Transverse colon (tissue), 4 donors: ENCODE measurements at regions not wholly inside any gene's neighbourhood (a gene's known extent, or its start where the extent isn't known, plus 50 kb on each side); places are given as distances from the start of the nearest gene placed in this dataset.

ENCODE experiments used
- EP300 ChIP-seq: sonication (generic); formaldehyde crosslinking; IDR thresholded peaks from one replicate; pipeline ENCODE4 v1.6.1; 2017; ENCODE audit warnings: antibody characterized with exemption, low read depth
- POLR2AphosphoS5 ChIP-seq, 3 donors: sonication (generic); formaldehyde crosslinking; IDR thresholded peaks; one replicate each; pipeline ENCODE4 v1.6.1; 2016; ENCODE audit warnings: antibody characterized with exemption in 3 of 3
- TF ChIP-seq, protein P1 (sequence below), 5 experiments: fragments of 200-600 bp in 3 of 5; fragments of 450-650 bp in 2 of 5; sonication (generic) in 3 of 5; IDR thresholded peaks; 1 replicate in 2 of 5; 2 replicates in 3 of 5; pipeline ENCODE4 v1.5.1; 2016 to 2017; ENCODE audit warnings: antibody characterized with exemption in 5 of 5, inconsistent platforms in 3 of 5, mild to moderate bottlenecking in 2 of 5, moderate library complexity in 1 of 5

DNA sequence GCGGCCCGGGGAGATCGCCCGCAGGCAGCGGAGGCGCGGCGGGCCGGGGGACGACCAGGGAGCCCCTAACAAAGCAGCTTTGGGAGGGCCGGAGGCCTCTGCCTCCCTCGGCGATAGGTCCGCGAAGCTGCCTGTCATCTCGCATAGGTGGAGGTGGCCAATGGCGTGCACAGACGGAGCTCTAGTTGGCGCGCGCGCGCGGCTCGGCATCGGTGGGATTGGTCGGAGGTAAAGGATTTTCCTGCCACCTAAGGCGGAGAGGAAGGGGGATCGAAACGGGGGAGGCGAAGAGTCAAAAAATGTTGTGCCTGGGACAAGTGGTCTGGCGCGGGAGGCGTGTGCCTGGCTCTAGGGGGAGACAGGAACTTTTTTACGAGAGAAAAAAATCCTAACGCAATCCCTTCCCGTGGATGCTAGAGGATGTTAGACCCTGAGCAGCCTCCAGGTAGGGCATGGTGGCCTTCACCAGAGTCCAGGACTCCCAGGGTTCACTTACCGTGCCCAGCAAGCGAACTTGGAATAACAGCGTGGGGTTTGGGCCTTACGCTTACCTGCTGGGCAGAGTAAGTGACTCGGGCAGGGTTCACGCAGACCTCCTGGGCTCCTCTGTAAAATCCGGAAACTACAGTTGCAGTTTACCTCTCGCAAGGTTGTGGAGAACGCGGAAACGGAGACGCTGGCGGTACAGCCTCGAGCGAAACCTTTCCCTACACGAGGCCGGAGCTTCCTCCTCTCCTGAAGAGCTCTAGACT, 99.9 kb upstream of the SOD1 start:
- TF ChIP-seq, protein P1, sequence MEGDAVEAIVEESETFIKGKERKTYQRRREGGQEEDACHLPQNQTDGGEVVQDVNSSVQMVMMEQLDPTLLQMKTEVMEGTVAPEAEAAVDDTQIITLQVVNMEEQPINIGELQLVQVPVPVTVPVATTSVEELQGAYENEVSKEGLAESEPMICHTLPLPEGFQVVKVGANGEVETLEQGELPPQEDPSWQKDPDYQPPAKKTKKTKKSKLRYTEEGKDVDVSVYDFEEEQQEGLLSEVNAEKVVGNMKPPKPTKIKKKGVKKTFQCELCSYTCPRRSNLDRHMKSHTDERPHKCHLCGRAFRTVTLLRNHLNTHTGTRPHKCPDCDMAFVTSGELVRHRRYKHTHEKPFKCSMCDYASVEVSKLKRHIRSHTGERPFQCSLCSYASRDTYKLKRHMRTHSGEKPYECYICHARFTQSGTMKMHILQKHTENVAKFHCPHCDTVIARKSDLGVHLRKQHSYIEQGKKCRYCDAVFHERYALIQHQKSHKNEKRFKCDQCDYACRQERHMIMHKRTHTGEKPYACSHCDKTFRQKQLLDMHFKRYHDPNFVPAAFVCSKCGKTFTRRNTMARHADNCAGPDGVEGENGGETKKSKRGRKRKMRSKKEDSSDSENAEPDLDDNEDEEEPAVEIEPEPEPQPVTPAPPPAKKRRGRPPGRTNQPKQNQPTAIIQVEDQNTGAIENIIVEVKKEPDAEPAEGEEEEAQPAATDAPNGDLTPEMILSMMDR (IDR thresholded peaks at IDR 0.05), result no peak
- TF ChIP-seq EP300 (no peak), POLR2AphosphoS5 (IDR thresholded peaks at IDR 0.05) (no peak)
